DND-41 (cell line): ENCODE measurements at regions not wholly inside any gene's neighbourhood (a gene's known extent, or its start where the extent isn't known, plus 50 kb on each side); places are given as distances from the start of the nearest gene placed in this dataset.

Experiments used
- ATAC-seq: fragments of 200-7000 bp; cut with Tn5 transposase; 3 replicates; pipeline ENCODE4 v1.9.1; 2021; ENCODE audit warnings: low read depth; ENCODE audit not compliant: insufficient read depth
- DNase-seq: peaks from one replicate; pipeline ENCODE4 v3.0.0-alpha.2; 2020
- H2AFZ ChIP-seq: 2 replicates; pipeline ENCODE4 v1.6.0; 2012; ENCODE audit warnings: low read depth, low read length
- H3K27ac ChIP-seq: 2 replicates; pipeline ENCODE4 v1.5.1; 2012; ENCODE audit warnings: low read length, inconsistent platforms
- H3K27me3 ChIP-seq: fragments of 200-600 bp; sonication (generic); 2 replicates; pipeline ENCODE4 v1.6.0; 2012; ENCODE audit warnings: low read length, mild to moderate bottlenecking, inconsistent platforms; ENCODE audit not compliant: insufficient read depth, poor library complexity
- H3K36me3 ChIP-seq: 2 replicates; pipeline ENCODE4 v1.5.1; 2012; ENCODE audit warnings: low read length, inconsistent platforms; ENCODE audit not compliant: insufficient read depth
- H3K4me1 ChIP-seq: 2 replicates; pipeline ENCODE4 v1.5.1; 2012; ENCODE audit warnings: mild to moderate bottlenecking, low read length; ENCODE audit not compliant: insufficient read depth
- H3K4me2 ChIP-seq: 2 replicates; pipeline ENCODE4 v1.6.0; 2012; ENCODE audit warnings: mild to moderate bottlenecking, moderate library complexity, low read length, inconsistent platforms; ENCODE audit not compliant: insufficient read depth
- H3K4me3 ChIP-seq, 2 experiments: fragments of 200-600 bp in 1 of 2; shearing (Covaris generic) in 1 of 2; 2 replicates each; pipeline ENCODE4 v1.5.1; 2012 to 2016; ENCODE audit warnings: inconsistent platforms in 2 of 2, low read length in 2 of 2, mild to moderate bottlenecking in 2 of 2, low read depth in 1 of 2, moderate library complexity in 1 of 2
- H3K79me2 ChIP-seq: 2 replicates; pipeline ENCODE4 v1.6.0; 2012; ENCODE audit warnings: low read length, inconsistent platforms; ENCODE audit not compliant: insufficient read depth
- H3K9ac ChIP-seq: 2 replicates; pipeline ENCODE4 v1.6.0; 2012; ENCODE audit warnings: low read depth, mild to moderate bottlenecking, inconsistent platforms, low read length, moderate library complexity
- H3K9me3 ChIP-seq: 2 replicates; pipeline ENCODE4 v1.5.1; 2012; ENCODE audit warnings: low read length, moderate library complexity, mild to moderate bottlenecking, inconsistent platforms; ENCODE audit not compliant: insufficient read depth, severe bottlenecking
- H4K20me1 ChIP-seq: 2 replicates; pipeline ENCODE4 v1.6.0; 2012; ENCODE audit warnings: low read length; ENCODE audit not compliant: insufficient read depth
- CTCF ChIP-seq: IDR thresholded peaks from 2 replicates; pipeline ENCODE4 v1.5.1; 2012; ENCODE audit warnings: borderline replicate concordance, low read length, moderate library complexity, mild to moderate bottlenecking; ENCODE audit not compliant: poor library complexity, severe bottlenecking; ENCODE audit errors: extremely low read depth
- EZH2 ChIP-seq: IDR thresholded peaks from 3 replicates; pipeline ENCODE4 v1.6.1; 2012; ENCODE audit warnings: borderline replicate concordance, low read depth, mild to moderate bottlenecking, moderate library complexity, low read length, inconsistent platforms; ENCODE audit not compliant: severe bottlenecking

GRCh38 chr17:73750975-73751374 is 106.7 kb upstream of the SDK2 start:
- Histone ChIP-seq H3K79me2 (no peaks in the 10 kb centered on the region), H2AFZ (no peak overlapping the region), H3K36me3 (no peaks in the 10 kb centered on the region), H3K4me3 (no peak overlapping the region), H3K4me1 (no peaks in the 10 kb centered on the region), H3K27me3 (no peaks in the 10 kb centered on the region), H3K27ac (no peak overlapping the region), H4K20me1 (peaks cover 3% of the 10 kb centered on the region; the same call in 1 of the 2 replicates), H3K9ac (no peak overlapping the region), H3K4me2 (no peak overlapping the region), H3K9me3 (no peaks in the 10 kb centered on the region)
- no peak for ATAC-seq
- DNase-seq = no peak
- TF ChIP-seq CTCF (no peak), EZH2 (no peak)

- TF ChIP-seq CTCF = no peak
- TF ChIP-seq EZH2 = no peak
- Histone ChIP-seq H3K27ac (no peak overlapping the region), H3K4me1 (no peaks in the 10 kb centered on the region), H2AFZ (no peak overlapping the region), H3K4me2 (no peak overlapping the region), H3K36me3 (no peaks in the 10 kb centered on the region), H4K20me1 (peaks cover 3% of the 10 kb centered on the region; the same call in 1 of the 2 replicates), H3K9me3 (no peaks in the 10 kb centered on the region), H3K4me3 (no peak overlapping the region), H3K79me2 (no peaks in the 10 kb centered on the region), H3K27me3 (no peaks in the 10 kb centered on the region), H3K9ac (no peak overlapping the region)
- ATAC-seq (no peak), DNase-seq (no peak)
These were observed 109.7 kb upstream of the SDK2 start for GRCh38 chr17:73753751-73754496.

GRCh38 chr17:73754886-73755400 is 110.7 kb upstream of the SDK2 start:
- no peak overlapping the region for H3K4me2 ChIP-seq
- peaks cover 3% of the 10 kb centered on the region; the same call in 1 of the 2 replicates for H4K20me1 ChIP-seq
- DNase-seq (no peak), ATAC-seq (no peak)
- H3K4me3 ChIP-seq = no peak overlapping the region
- H3K36me3 ChIP-seq = no peaks in the 10 kb centered on the region
- H3K9ac ChIP-seq = no peak overlapping the region
- no peaks in the 10 kb centered on the region for H3K4me1 ChIP-seq
- H2AFZ ChIP-seq = no peak overlapping the region
- TF ChIP-seq CTCF (no peak), EZH2 (no peak)
- no peak overlapping the region for H3K27ac ChIP-seq
- H3K9me3 ChIP-seq = no peaks in the 10 kb centered on the region
- no peaks in the 10 kb centered on the region for H3K79me2 ChIP-seq
- no peaks in the 10 kb centered on the region for H3K27me3 ChIP-seq
